Mesodermal cell (in vitro differentiated cells): ENCODE measurements at regions not wholly inside any gene's neighbourhood (a gene's known extent, or its start where the extent isn't known, plus 50 kb on each side); places are given as distances from the start of the nearest gene placed in this dataset.

ENCODE experiments used
- H3K27ac ChIP-seq: 2 replicates; pipeline ENCODE4 v1.7.0; 2013; ENCODE audit warnings: mild to moderate bottlenecking, low read depth, low read length, moderate library complexity; ENCODE audit not compliant: severe bottlenecking
- H3K36me3 ChIP-seq: 2 replicates; pipeline ENCODE4 v1.7.1; 2013; ENCODE audit warnings: mild to moderate bottlenecking, low read length, moderate library complexity; ENCODE audit not compliant: control insufficient read depth, insufficient read depth
- H3K4me1 ChIP-seq: one replicate; pipeline ENCODE4 v1.7.1; 2013; ENCODE audit warnings: mild to moderate bottlenecking, low read length; ENCODE audit not compliant: insufficient read depth, control insufficient read depth, poor library complexity, severe bottlenecking
- H3K4me3 ChIP-seq: 2 replicates; pipeline ENCODE4 v1.7.0; 2013; ENCODE audit warnings: low read length, control low read depth, mild to moderate bottlenecking; ENCODE audit not compliant: insufficient read depth, poor library complexity, severe bottlenecking; ENCODE audit errors: extremely low read depth
- H3K9me3 ChIP-seq: 2 replicates; pipeline ENCODE4 v1.7.1; 2013; ENCODE audit warnings: mild to moderate bottlenecking, low read length, moderate library complexity; ENCODE audit not compliant: control insufficient read depth
- WGBS, 2 experiments: methylation state at CpG; one replicate each; pipeline ENCODE4 v1.1.5; 2013; ENCODE audit warnings: missing lambda C conversion rate in 2 of 2; ENCODE audit not compliant: insufficient coverage in 2 of 2; 5-methylcytosine and 5-hydroxymethylcytosine counted together

DNA sequence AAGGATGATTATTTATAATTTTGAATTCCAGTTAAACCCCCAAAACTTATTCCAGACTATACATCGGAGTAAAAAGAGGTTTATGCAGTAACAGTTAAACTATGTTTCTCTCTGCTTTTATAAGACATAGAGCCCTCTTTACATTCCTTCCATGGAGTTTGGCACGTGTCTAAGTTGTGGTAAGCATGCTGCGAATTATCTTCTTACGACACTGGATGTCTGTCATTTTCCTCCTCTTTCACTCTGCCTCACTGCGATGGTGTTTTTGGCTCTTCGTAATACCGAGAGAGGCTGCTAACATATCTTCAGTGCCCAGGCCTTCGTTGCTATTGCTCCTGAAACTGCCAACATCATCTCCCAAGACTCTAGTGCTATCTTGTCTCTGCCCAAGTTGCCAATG lies 83.9 kb upstream of the TGFBR2 start:
- Histone ChIP-seq H3K4me1 (peaks cover under 1% of the 10 kb centered on the region), H3K27ac (no peak overlapping the region), H3K36me3 (no peaks in the 10 kb centered on the region), H3K4me3 (no peak overlapping the region), H3K9me3 (no peaks in the 10 kb centered on the region)
- WGBS, 2 experiments: 92 to 94% methylated on average over 5 to 7 of the region's 8 CpGs

DNA sequence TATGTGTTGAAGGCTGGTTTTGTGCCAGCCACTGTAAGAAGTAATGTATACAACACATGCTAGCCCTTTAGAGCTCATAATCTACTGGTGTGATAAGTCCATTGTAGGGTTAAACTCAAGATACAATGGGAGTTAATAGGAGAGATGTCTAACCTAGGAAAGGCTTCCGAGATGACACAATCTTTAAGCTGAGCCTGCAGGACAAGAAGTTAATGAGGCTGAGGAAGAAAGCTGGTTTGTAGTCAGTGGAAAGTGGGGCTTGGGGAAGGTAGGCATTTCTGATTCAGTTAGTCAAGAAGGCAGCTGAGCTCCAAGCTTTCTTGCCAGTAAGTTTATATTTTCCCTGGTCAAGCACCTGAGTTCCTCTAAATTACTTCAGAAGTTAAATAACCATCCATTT lies 83.0 kb upstream of the TGFBR2 start:
- no peak overlapping the region for H3K27ac ChIP-seq
- no peaks in the 10 kb centered on the region for H3K36me3 ChIP-seq
- WGBS, 2 experiments: 100% methylated on average over 1 of the region's 1 CpG
- no peaks in the 10 kb centered on the region for H3K9me3 ChIP-seq
- peaks cover 10% of the 10 kb centered on the region for H3K4me1 ChIP-seq
- H3K4me3 ChIP-seq: no peak overlapping the region

DNA sequence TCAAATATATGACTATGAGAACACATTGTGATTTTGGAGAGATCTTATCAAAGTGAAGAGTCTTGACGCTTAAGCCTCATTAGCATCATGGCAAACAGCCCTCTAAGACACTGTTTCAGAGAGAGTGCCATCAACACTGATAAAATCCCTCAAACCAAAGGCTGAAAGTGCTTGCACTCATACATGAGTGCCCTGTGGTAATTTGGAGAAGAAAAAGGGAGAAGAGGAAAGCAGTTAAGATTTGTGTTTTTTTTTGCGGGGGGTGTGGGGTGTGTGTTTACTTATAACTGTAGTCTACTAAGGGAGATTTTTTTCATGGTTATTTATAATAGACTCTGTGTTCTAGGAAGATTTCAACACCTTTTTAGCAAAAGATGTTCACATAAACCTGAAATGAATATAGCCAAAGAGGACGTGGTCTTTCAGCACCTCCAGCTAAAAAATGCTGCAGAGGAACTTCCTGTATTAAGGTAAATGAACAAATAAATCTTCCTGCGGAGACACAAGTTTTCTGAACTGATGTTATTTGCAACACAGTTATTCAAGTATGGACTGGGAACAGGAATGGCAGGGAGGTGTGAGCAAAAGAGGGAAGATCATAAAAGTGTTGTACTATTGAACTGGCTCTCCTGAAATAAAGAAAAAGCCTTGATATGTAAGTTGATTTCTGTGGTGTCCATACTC lies 81.9 kb upstream of the TGFBR2 start:
- H3K27ac ChIP-seq: no peak overlapping the region
- H3K4me3 ChIP-seq: no peak overlapping the region
- 86 to 100% methylated on average over 1 to 2 of the region's 4 CpGs for WGBS, 2 experiments
- peaks cover 10% of the 10 kb centered on the region for H3K4me1 ChIP-seq
- H3K9me3 ChIP-seq: no peaks in the 10 kb centered on the region
- H3K36me3 ChIP-seq: no peaks in the 10 kb centered on the region

DNA sequence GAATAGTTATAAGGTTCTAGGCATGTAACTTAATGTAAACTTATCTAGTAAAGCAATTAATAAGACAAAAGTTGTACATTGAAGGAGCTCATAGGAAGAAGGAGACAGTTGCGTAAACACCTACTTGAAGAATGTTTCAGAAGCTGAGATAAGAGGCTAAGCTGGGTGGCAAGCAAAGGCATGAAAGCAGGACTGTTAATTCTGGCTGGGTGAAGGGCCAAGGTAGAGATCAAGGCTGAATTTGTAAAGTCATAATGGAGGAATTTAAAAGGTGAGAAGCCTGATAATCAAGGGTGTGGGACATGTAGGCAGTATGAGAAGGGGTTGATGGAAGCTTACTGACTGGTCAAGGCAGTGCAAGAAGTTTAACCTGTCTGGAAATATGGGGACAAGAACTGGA lies 80.4 kb upstream of the TGFBR2 start:
- no peaks in the 10 kb centered on the region for H3K9me3 ChIP-seq
- no peak overlapping the region for H3K4me3 ChIP-seq
- 100% methylated on average over 1 of the region's 1 CpG for WGBS, 2 experiments
- H3K4me1 ChIP-seq: peaks cover 10% of the 10 kb centered on the region
- H3K27ac ChIP-seq: no peak overlapping the region
- no peaks in the 10 kb centered on the region for H3K36me3 ChIP-seq

GRCh38 chr3:30527186-30527585 lies 79.2 kb upstream of the TGFBR2 start:
- 87 to 97% methylated on average over 2 to 5 of the region's 6 CpGs for WGBS, 2 experiments
- no peaks in the 10 kb centered on the region for H3K36me3 ChIP-seq
- no peak overlapping the region for H3K4me3 ChIP-seq
- H3K27ac ChIP-seq: no peak overlapping the region
- peaks cover 10% of the 10 kb centered on the region for H3K4me1 ChIP-seq
- no peaks in the 10 kb centered on the region for H3K9me3 ChIP-seq

DNA sequence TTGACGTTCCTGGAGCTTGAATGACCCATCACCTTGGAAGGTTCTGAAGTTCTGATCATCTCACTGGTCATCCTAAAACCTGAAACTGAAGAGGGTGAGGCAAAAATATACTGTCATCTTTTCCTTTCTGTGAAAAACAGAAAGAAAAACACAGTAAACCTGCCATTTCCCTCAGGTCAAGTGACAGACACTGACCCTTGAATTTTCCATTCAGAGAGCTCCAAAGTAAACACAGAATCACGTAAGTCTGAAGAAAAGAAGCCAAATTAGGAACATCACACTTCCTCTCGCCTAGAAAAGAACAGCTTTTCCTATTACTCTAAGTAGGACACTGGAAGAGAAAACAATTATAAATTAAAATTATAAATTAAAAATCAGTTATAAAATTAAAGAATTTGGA lies 78.7 kb upstream of the TGFBR2 start:
- no peak overlapping the region for H3K4me3 ChIP-seq

GRCh38 chr3:30530084-30530483 lies 76.3 kb upstream of the TGFBR2 start:
- no peak overlapping the region for H3K4me3 ChIP-seq
- H3K9me3 ChIP-seq: no peaks in the 10 kb centered on the region
- WGBS, 2 experiments: 100% methylated on average over 1 of the region's 1 CpG; no CpG with 5 or more reads in 1 of the 2 experiments
- H3K4me1 ChIP-seq: peaks cover 10% of the 10 kb centered on the region
- H3K27ac ChIP-seq: no peak overlapping the region
- H3K36me3 ChIP-seq: no peaks in the 10 kb centered on the region

More for the DNA sequence above, 78.7 kb upstream of the TGFBR2 start:
- Histone ChIP-seq H3K4me1 (peaks cover 10% of the 10 kb centered on the region), H3K9me3 (no peaks in the 10 kb centered on the region), H3K36me3 (no peaks in the 10 kb centered on the region), H3K27ac (no peak overlapping the region)
- WGBS, 2 experiments: 89% methylated on average over 1 of the region's 3 CpGs; no CpG with 5 or more reads in 1 of the 2 experiments

DNA sequence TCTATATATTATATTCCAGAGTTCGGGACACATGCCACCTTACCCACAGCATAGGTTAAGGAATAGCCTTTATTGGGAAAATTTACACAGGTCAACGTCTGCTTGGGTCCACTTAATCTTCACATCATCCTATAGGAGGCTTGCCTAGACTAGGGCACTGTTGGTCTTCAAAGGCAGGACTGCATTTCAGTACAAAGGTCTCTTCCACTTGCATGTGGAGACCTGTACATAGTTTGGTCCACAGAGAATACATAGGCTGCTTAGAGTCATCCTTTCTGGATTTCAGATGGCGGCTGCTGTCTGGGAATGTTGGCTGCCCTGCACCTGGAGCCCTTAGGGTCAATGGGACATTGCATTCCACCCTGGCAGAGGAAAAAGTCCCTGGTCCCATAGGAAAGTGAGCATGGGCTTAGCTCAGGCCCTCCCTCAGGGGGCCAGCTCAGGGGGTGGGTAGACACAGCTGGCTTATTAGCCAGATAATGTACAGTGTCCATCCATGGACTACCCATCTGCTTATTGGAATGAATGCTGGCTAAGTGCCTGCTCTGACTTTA lies 75.3 kb upstream of the TGFBR2 start:
- peaks cover 10% of the 10 kb centered on the region for H3K4me1 ChIP-seq
- H3K9me3 ChIP-seq: no peaks in the 10 kb centered on the region
- H3K27ac ChIP-seq: no peak overlapping the region
- WGBS, 2 experiments: 100% methylated on average over 1 of the region's 3 CpGs
- no peaks in the 10 kb centered on the region for H3K36me3 ChIP-seq
- H3K4me3 ChIP-seq: no peak overlapping the region

GRCh38 chr3:30535525-30535924 lies 70.9 kb upstream of the TGFBR2 start:
- H3K4me3 ChIP-seq: no peak overlapping the region
- H3K27ac ChIP-seq: no peak overlapping the region

DNA sequence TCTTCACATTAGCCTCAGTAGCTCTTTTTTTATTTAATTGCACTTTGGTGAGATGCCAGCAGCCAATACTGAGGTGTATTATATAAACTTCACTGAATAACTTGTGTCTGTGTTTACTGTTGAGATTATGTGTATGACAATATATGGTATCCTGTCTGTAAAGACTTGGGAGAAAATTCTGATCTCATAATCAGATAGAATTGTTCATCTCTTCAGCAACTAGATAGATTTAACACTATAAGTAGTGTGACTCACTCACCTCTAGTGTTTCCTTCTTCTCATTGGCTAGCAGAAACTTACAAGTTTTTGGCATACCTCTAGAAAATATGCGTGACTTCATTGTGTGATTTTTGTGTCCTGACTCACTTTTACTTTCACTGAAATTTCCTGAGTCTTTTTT lies 67.6 kb upstream of the TGFBR2 start:
- Histone ChIP-seq H3K27ac (no peak overlapping the region), H3K4me1 (peaks cover 6% of the 10 kb centered on the region), H3K4me3 (no peak overlapping the region), H3K9me3 (no peaks in the 10 kb centered on the region), H3K36me3 (no peaks in the 10 kb centered on the region)
- WGBS, 2 experiments: no CpG with 5 or more reads among the region's 1 CpG

More at GRCh38 chr3:30535525-30535924, 70.9 kb upstream of the TGFBR2 start:
- no peaks in the 10 kb centered on the region for H3K9me3 ChIP-seq
- H3K36me3 ChIP-seq: no peaks in the 10 kb centered on the region
- no CpG with 5 or more reads among the region's 1 CpG for WGBS, 2 experiments
- H3K4me1 ChIP-seq: peaks cover 6% of the 10 kb centered on the region

DNA sequence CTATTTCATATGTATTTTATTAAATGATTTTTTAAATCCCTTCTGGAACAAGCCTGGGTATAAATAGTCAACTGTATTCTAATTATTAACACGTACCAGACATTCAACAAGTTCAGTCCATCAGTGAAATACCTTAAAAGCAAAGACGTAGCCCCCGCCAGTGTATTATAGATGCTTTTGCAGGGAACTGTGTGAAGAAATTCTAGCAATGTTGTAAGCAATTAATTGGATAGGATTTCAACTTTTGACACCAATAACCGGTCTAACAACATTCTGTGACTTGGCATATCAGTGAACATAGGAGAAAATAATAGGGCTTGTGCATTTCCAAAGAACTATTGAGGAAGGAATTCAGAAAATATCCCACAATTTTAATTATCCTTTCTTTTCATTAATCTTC lies 67.2 kb upstream of the TGFBR2 start:
- 100% methylated on average over 1 to 2 of the region's 4 CpGs for WGBS, 2 experiments
- Histone ChIP-seq H3K36me3 (no peaks in the 10 kb centered on the region), H3K4me3 (no peak overlapping the region), H3K27ac (no peak overlapping the region), H3K4me1 (peaks cover 6% of the 10 kb centered on the region), H3K9me3 (no peaks in the 10 kb centered on the region)
